ENCODE measurements at regions not wholly inside any gene's neighbourhood (a gene's known extent, or its start where the extent isn't known, plus 50 kb on each side); places are given as distances from the start of the nearest gene placed in this dataset.
"Not testable (repeated sequence)": the region's sequence is repeated elsewhere in the genome, so short reads cannot be mapped to it uniquely, and the experiment has no call there.

DNA sequence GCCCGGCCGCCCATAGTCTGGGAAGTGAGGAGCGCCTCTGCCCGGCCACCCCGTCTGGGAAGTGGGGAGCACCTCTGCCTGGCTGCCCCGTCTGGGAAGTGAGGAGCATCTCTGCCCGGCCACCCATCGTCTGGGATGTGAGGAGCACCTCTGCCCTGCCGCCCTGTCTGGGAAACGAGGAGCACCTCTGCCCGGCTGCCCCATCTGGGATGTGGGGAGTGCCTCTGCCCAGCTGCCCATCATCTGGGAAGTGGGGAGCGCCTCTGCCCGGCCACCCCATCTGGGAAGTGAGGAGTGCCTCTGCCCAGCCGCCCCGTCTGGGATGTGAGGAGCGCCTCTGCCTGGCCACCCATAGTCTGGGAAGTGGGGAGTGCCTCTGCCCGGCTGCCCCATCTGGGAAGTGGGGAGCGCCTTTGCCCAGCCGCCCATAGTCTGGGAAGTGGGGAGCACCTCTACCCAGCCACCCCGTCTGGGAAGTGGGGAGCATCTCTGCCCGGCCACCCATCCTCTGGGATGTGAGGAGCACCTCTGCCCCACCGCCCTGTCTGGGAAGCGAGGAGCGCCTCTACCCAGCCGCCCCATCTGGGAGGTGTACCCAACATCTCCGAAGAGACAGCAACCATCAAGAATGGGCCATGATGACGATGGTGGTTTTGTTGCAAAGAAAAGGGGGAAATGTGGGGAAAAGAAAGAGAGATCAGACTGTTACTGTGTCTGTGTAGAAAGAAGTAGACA, 92.5 kb upstream of the ZNF519 start:
- CTCF ChIA-PET; H3K9me3 Mint-ChIP-seq; H3K4me1 ChIP-seq (ENCODE audit: insufficient read depth, low read length); POLR2A ChIA-PET; H3K4me3 Mint-ChIP-seq; H3K27ac Mint-ChIP-seq; H3K27ac ChIP-seq (ENCODE audit: low read depth, low read length); H3K27me3 Mint-ChIP-seq; H3K9me3 ChIP-seq (ENCODE audit: low read length); H3K36me3 ChIP-seq (ENCODE audit: insufficient read depth, low read length); H3K4me1 Mint-ChIP-seq; H3K27me3 ChIP-seq (ENCODE audit: insufficient read depth, low read length, poor library complexity, severe bottlenecking); H3K4me3 ChIP-seq (ENCODE audit: low read length): not testable (repeated sequence)
- peaks cover 0 to 39% (median 27%) of the 10 kb centered on the region in 3 donors for H3K36me3 Mint-ChIP-seq
- DNase-seq = peak in 1 of 5 donors; percentile 35

DNA sequence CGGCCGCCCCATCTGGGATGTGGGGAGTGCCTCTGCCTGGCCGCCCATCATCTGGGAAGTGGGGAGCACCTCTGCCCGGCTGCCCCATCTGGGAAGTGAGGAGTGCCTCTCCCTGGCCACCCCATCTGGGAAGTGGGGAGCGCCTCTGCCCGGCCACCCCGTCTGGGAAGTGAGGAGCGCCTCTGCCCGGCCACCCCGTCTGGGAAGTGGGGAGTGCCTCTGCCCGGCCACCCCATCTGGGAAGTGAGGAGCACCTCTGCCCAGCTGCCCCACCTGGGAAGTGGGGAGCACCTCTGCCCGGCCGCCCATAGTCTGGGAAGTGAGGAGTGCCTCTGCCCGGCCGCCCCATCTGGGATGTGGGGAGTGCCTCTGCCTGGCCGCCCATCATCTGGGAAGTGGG, 91.7 kb upstream of the ZNF519 start:
- POLR2A ChIA-PET; CTCF ChIA-PET; H3K27me3 ChIP-seq (ENCODE audit: insufficient read depth, low read length, poor library complexity, severe bottlenecking); H3K9me3 ChIP-seq (ENCODE audit: low read length); H3K27ac Mint-ChIP-seq; H3K4me1 ChIP-seq (ENCODE audit: insufficient read depth, low read length); H3K9me3 Mint-ChIP-seq; H3K27me3 Mint-ChIP-seq; H3K36me3 ChIP-seq (ENCODE audit: insufficient read depth, low read length); DNase-seq; H3K4me3 Mint-ChIP-seq; H3K27ac ChIP-seq (ENCODE audit: low read depth, low read length); H3K4me3 ChIP-seq (ENCODE audit: low read length); H3K4me1 Mint-ChIP-seq: not testable (repeated sequence)
- peaks cover 0 to 39% (median 28%) of the 10 kb centered on the region in 3 donors for H3K36me3 Mint-ChIP-seq

DNA sequence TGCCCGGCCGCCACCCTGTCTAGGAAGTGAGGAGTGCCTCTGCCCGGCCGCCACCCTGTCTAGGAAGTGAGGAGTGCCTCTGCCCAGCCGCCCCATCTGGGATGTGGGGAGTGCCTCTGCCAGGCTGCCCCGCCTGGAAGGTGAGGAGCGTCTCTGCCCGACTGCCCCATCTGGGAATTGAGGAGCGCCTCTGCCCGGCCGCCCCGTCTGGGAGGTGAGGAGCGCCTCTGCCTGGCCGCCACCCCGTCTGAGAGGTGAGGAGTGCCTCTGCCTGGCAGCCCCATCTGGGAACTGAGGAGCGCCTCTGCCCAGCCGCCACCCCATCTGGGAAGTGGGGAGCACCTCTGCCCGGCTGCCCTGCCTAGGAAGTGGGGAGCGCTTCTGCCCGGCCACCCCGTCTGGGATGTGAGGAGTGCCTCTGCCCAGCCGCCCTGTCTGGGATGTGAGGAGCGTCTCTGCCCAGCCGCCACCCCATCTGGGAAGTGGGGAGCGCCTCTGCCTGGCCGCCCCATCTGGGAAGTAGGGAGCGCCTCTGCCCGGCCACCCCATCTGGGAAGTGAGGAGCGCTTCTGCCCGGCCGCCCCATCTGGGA, 91.1 kb upstream of the ZNF519 start:
- H3K36me3 ChIP-seq (ENCODE audit: insufficient read depth, low read length); H3K27ac Mint-ChIP-seq; H3K9me3 ChIP-seq (ENCODE audit: low read length); CTCF ChIA-PET; H3K4me3 ChIP-seq (ENCODE audit: low read length); H3K4me3 Mint-ChIP-seq; H3K27me3 ChIP-seq (ENCODE audit: insufficient read depth, low read length, poor library complexity, severe bottlenecking); H3K4me1 Mint-ChIP-seq; H3K4me1 ChIP-seq (ENCODE audit: insufficient read depth, low read length); DNase-seq; POLR2A ChIA-PET; H3K9me3 Mint-ChIP-seq; H3K27ac ChIP-seq (ENCODE audit: low read depth, low read length); H3K27me3 Mint-ChIP-seq: not testable (repeated sequence)
- peaks cover 0 to 39% (median 28%) of the 10 kb centered on the region in 3 donors for H3K36me3 Mint-ChIP-seq

DNA sequence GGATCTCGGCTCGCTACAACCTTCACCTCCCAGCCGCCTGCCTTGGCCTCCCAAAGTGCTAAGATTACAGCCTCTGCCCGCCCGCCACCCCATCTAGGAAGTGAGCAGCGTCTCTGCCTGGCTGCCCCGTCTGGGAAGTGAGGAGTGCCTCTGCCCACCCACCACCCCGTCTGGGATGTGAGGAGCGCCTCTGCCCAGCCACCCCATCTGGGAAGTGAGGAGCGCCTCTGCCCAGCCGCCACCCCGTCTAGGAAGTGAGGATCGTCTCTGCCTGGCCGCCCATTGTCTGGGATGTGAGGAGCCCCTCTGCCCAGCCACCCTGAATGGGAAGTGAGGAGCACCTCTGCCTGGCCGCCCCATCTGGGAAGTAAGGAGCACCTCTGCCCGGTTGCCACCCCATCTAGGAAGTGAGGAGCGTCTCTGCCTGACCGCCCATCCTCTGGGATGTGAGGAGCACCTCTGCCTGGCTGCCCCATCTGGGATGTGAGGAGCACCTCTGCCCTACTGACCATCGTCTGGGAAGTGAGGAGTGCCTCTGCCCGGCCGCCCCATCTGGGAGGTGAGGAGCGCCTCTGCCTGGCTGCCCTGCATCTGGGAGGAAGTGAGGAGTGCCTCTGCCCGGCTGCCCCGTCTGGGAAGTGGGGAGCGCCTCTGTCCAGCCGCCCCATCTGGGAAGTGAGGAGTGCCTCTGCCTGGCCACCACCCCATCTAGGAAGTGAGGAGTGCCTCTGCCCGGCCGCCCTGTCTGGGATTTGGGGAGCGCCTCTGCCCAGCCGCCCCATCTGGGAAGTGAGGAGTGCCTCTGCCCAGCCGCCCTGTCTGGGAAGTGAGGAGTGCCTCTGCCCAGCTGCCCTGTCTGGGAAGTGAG, 90.4 kb upstream of the ZNF519 start:
- peaks cover 0 to 39% (median 29%) of the 10 kb centered on the region in 3 donors for H3K36me3 Mint-ChIP-seq
- H3K27ac Mint-ChIP-seq; H3K27ac ChIP-seq (ENCODE audit: low read depth, low read length); H3K9me3 ChIP-seq (ENCODE audit: low read length); H3K4me3 Mint-ChIP-seq; H3K4me1 Mint-ChIP-seq; H3K27me3 Mint-ChIP-seq; H3K4me1 ChIP-seq (ENCODE audit: insufficient read depth, low read length); DNase-seq; CTCF ChIA-PET; POLR2A ChIA-PET; H3K27me3 ChIP-seq (ENCODE audit: insufficient read depth, low read length, poor library complexity, severe bottlenecking); H3K4me3 ChIP-seq (ENCODE audit: low read length); H3K36me3 ChIP-seq (ENCODE audit: insufficient read depth, low read length); H3K9me3 Mint-ChIP-seq: not testable (repeated sequence)

DNA sequence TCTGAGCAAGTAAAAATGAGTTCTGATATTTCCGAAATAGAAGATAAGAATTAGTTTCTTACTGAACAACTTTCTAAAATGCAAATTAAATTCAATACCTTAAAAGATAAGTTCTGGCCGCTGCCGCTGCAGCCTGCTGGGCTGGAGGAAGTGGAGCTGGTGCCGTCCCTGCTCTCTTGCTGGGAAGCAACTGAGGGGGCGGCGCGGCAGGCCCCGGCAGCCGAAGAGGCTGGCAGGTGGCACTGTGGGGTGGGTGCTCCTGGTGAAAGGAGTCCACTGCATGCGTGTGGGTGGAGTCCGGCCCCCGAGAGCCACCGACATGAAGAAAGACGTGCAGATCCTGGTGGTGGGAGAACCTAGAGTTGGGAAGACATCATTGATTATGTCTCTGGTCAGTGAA, 89.5 kb upstream of the ZNF519 start:
- Histone ChIP-seq H3K4me1 (ENCODE audit: insufficient read depth, low read length) (no peaks in the 10 kb centered on the region), H3K36me3 (ENCODE audit: insufficient read depth, low read length) (no peaks in the 10 kb centered on the region), H3K27ac (ENCODE audit: low read depth, low read length) (no peak overlapping the region), H3K9me3 (ENCODE audit: low read length) (no peaks in the 10 kb centered on the region), H3K4me3 (ENCODE audit: low read length) (no peak overlapping the region), H3K27me3 (ENCODE audit: insufficient read depth, low read length, poor library complexity, severe bottlenecking) (no peaks in the 10 kb centered on the region)
- Mint-ChIP-seq H3K27me3 (peaks cover 0 to 1% of the 10 kb centered on the region in 2 donors), H3K4me1 (no peaks in the 10 kb centered on the region), H3K4me3 (no peak overlapping the region), H3K27ac (no peak overlapping the region), H3K36me3 (peaks cover 0 to 34% (median 29%) of the 10 kb centered on the region in 3 donors), H3K9me3 (peaks cover 0 to 9% (median 3%) of the 10 kb centered on the region in 5 donors)
- CTCF ChIA-PET = no interaction called here
- no peak for DNase-seq
- POLR2A ChIA-PET = no interaction called here

DNA sequence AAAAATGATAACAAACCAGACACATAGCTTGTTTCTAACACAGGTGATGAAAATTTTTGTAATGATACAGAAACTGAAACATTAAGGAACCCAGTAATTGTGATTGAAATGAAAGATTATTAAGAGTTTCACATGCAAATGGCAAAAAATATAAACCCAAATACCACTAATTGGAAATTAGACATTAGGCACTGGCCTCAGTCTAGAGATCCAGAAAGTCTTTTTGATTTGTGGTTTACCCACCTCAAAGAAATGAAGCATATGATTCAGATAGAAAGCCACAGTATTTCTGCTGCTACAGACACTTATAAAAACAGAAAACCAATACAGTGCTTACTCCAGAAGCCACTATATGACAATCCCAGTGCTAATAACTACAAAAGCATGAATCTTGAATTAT, 83.7 kb upstream of the ZNF519 start:
- H3K4me3 Mint-ChIP-seq; H3K36me3 ChIP-seq (ENCODE audit: insufficient read depth, low read length); H3K9me3 ChIP-seq (ENCODE audit: low read length); CTCF ChIA-PET; H3K4me3 ChIP-seq (ENCODE audit: low read length); H3K4me1 ChIP-seq (ENCODE audit: insufficient read depth, low read length); H3K9me3 Mint-ChIP-seq; H3K27ac ChIP-seq (ENCODE audit: low read depth, low read length); H3K27ac Mint-ChIP-seq; H3K4me1 Mint-ChIP-seq; DNase-seq; H3K27me3 ChIP-seq (ENCODE audit: insufficient read depth, low read length, poor library complexity, severe bottlenecking); H3K27me3 Mint-ChIP-seq; POLR2A ChIA-PET: not testable (repeated sequence)
- H3K36me3 Mint-ChIP-seq = peaks cover 4 to 17% (median 16%) of the 10 kb centered on the region in 3 donors

DNA sequence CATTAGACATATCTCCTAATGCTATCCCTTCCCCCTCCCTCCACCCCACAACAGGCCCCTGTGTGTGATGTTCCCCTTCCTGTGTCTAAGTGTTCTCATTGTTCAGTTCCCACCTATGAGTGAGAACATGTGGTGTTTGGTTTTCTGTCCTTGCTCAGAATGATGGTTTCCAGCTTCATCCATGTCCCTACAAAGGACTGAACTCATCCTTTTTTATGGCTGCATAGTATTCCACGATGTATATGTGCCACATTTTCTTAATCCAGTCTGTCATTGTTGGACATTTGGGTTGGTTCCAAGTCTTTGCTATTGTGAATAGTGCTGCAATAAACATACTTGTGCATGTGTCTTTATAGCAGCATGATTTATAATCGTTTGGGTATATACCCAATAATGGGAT, 71.2 kb upstream of the ZNF519 start:
- H3K9me3 Mint-ChIP-seq; H3K27me3 ChIP-seq (ENCODE audit: insufficient read depth, low read length, poor library complexity, severe bottlenecking); H3K4me1 ChIP-seq (ENCODE audit: insufficient read depth, low read length); POLR2A ChIA-PET; H3K27me3 Mint-ChIP-seq; DNase-seq; H3K9me3 ChIP-seq (ENCODE audit: low read length); H3K36me3 ChIP-seq (ENCODE audit: insufficient read depth, low read length); H3K27ac Mint-ChIP-seq; CTCF ChIA-PET; H3K4me3 Mint-ChIP-seq; H3K4me3 ChIP-seq (ENCODE audit: low read length); H3K27ac ChIP-seq (ENCODE audit: low read depth, low read length); H3K4me1 Mint-ChIP-seq: not testable (repeated sequence)
- H3K36me3 Mint-ChIP-seq = peaks cover 4 to 23% (median 6%) of the 10 kb centered on the region in 3 donors

DNA sequence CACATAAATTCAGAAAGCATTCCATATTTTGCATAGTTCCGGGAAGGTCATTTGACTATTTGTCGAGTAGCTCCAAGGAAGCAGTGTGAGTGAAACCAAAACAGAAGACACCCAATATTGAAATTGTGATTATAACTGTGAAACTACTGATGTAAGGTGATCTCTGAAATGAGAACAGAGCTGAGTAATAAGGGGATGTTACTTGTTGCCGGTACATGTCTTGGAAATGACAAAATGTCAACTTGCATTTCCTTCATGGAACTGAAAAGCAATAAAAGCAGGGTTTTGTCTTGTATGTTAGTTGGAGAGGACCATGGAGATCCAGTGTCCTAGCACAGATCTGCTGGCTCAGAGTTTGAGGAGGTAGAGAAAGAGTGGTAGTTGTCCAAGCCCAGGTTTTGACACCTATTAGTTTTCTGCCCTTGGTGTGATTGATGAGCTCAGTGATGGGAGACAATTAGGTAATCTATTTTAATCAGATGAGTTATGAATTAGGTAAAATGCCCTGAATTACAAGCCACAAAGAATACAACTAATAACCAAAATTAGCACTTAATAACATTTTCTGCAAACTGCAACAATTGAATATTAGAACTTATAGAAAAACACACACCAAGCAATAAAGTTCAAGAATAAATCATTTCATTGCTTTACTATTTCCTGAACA, 58.7 kb upstream of the ZNF519 start:
- H3K4me3 Mint-ChIP-seq; H3K36me3 ChIP-seq (ENCODE audit: insufficient read depth, low read length); POLR2A ChIA-PET; H3K4me1 ChIP-seq (ENCODE audit: insufficient read depth, low read length); H3K36me3 Mint-ChIP-seq; H3K9me3 ChIP-seq (ENCODE audit: low read length); DNase-seq; H3K27ac ChIP-seq (ENCODE audit: low read depth, low read length); H3K4me3 ChIP-seq (ENCODE audit: low read length); H3K27me3 ChIP-seq (ENCODE audit: insufficient read depth, low read length, poor library complexity, severe bottlenecking); H3K9me3 Mint-ChIP-seq; H3K27me3 Mint-ChIP-seq; H3K4me1 Mint-ChIP-seq: not testable (repeated sequence)
- H3K27ac Mint-ChIP-seq = peak overlapping the region in 1 of 8 donors; percentile 33
- CTCF ChIA-PET = interaction anchor here (1.8 kb wide), 1 partner anchor 12 kb away, joined by 4 read pairs; no protein-coding TSS in a partner anchor
